Neuronal stem cell (in vitro differentiated cells): ENCODE measurements at regions not wholly inside any gene's neighbourhood (a gene's known extent, or its start where the extent isn't known, plus 50 kb on each side); places are given as distances from the start of the nearest gene placed in this dataset.

ENCODE experiments used
- DNase-seq: peaks from one replicate; pipeline ENCODE4 v3.0.0-alpha.2; 2013; ENCODE audit warnings: low spot score
- H2AFZ ChIP-seq: one replicate; pipeline ENCODE4 v1.6.1; 2013; ENCODE audit warnings: mild to moderate bottlenecking, low read length, inconsistent platforms
- H2AK5ac ChIP-seq: 2 replicates; pipeline ENCODE4 v1.6.1; 2013; ENCODE audit warnings: low read depth, mild to moderate bottlenecking, inconsistent platforms, low read length, moderate library complexity, mixed read lengths
- H2BK120ac ChIP-seq: 2 replicates; pipeline ENCODE4 v1.6.1; 2013; ENCODE audit warnings: low read depth, mild to moderate bottlenecking, inconsistent platforms, low read length, moderate library complexity, mixed read lengths
- H2BK12ac ChIP-seq: one replicate; pipeline ENCODE4 v1.6.1; 2013; ENCODE audit warnings: low read length, inconsistent platforms
- H2BK15ac ChIP-seq: 2 replicates; pipeline ENCODE4 v1.6.1; 2013; ENCODE audit warnings: mild to moderate bottlenecking, low read length, inconsistent platforms, mixed read lengths
- H2BK5ac ChIP-seq: one replicate; pipeline ENCODE4 v1.6.1; 2013; ENCODE audit warnings: inconsistent platforms, mild to moderate bottlenecking, low read length, moderate library complexity
- H3K14ac ChIP-seq: one replicate; pipeline ENCODE4 v1.6.1; 2013; ENCODE audit warnings: low read length, inconsistent platforms
- H3K18ac ChIP-seq: 2 replicates; pipeline ENCODE4 v1.6.1; 2013; ENCODE audit warnings: low read length, inconsistent platforms
- H3K23ac ChIP-seq: 2 replicates; pipeline ENCODE4 v1.6.1; 2013; ENCODE audit warnings: low read depth, mild to moderate bottlenecking, mixed read lengths, low read length, inconsistent platforms; ENCODE audit not compliant: poor library complexity
- H3K27ac ChIP-seq: replicated peaks from 3 replicates; pipeline ENCODE4 v1.5.1; 2013; ENCODE audit warnings: low read length, inconsistent platforms
- H3K27me3 ChIP-seq, 3 experiments: 2 replicates each; pipeline ENCODE4 v1.6.1; 2013; ENCODE audit warnings: low read length in 3 of 3, mild to moderate bottlenecking in 2 of 3, inconsistent platforms in 1 of 3, low read depth in 1 of 3, mixed read lengths in 1 of 3, moderate library complexity in 1 of 3; ENCODE audit not compliant: control insufficient read depth in 3 of 3, insufficient read depth in 3 of 3
- H3K36me3 ChIP-seq, 2 donors: replicated peaks in 1 of 2; 2 replicates each; pipeline ENCODE4 v1.6.1; 2013; ENCODE audit warnings: low read length in 2 of 2; ENCODE audit not compliant: control insufficient read depth in 2 of 2, insufficient read depth in 2 of 2
- H3K4ac ChIP-seq: 2 replicates; pipeline ENCODE4 v1.6.1; 2013; ENCODE audit warnings: inconsistent platforms, mild to moderate bottlenecking, low read length, moderate library complexity
- H3K4me1 ChIP-seq, 2 donors: 1 replicate in 1 of 2; 2 replicates in 1 of 2; pipeline ENCODE4 v1.6.1; 2013; ENCODE audit warnings: low read length in 2 of 2, low read depth in 1 of 2; ENCODE audit not compliant: control insufficient read depth in 2 of 2, insufficient read depth in 1 of 2
- H3K4me2 ChIP-seq: one replicate; pipeline ENCODE4 v1.6.1; 2013; ENCODE audit warnings: mild to moderate bottlenecking, low read length, inconsistent platforms; ENCODE audit not compliant: insufficient read depth, poor library complexity, severe bottlenecking
- H3K4me3 ChIP-seq, 2 donors: 2 replicates each; pipeline ENCODE4 v1.5.1; 2013; ENCODE audit warnings: low read length in 2 of 2, mild to moderate bottlenecking in 2 of 2, inconsistent platforms in 1 of 2, moderate library complexity in 1 of 2
- H3K79me1 ChIP-seq: one replicate; pipeline ENCODE4 v1.6.1; 2013; ENCODE audit warnings: low read depth, mild to moderate bottlenecking, inconsistent platforms, low read length, moderate library complexity
- H3K9ac ChIP-seq: one replicate; pipeline ENCODE4 v1.6.1; 2013; ENCODE audit warnings: mild to moderate bottlenecking, low read depth, low read length, inconsistent platforms; ENCODE audit not compliant: poor library complexity
- H3K9me3 ChIP-seq, 2 donors: replicated peaks in 1 of 2; 2 replicates each; pipeline versions ENCODE3 to v1.6.1; 2013; ENCODE audit warnings: low read length in 2 of 2, mild to moderate bottlenecking in 2 of 2, inconsistent platforms in 1 of 2, low read depth in 1 of 2, mixed read lengths in 1 of 2, moderate library complexity in 1 of 2; ENCODE audit not compliant: control insufficient read depth in 2 of 2, insufficient read depth in 1 of 2
- H4K8ac ChIP-seq: one replicate; pipeline ENCODE4 v1.6.1; 2013; ENCODE audit warnings: low read depth, mild to moderate bottlenecking, inconsistent platforms, low read length, moderate library complexity
- H4K91ac ChIP-seq: one replicate; pipeline ENCODE4 v1.6.1; 2013; ENCODE audit warnings: low read length, low read depth, mild to moderate bottlenecking, inconsistent platforms; ENCODE audit not compliant: poor library complexity
- WGBS, 2 donors: extraction: QIAGEN DNeasy Blood & Tissue Kit; methylation state at CpG; one replicate each; pipeline ENCODE4 v1.1.7; 2013; ENCODE audit warnings: missing lambda C conversion rate in 2 of 2, mixed read lengths in 1 of 2; ENCODE audit not compliant: insufficient read length in 2 of 2, insufficient replicate concordance in 1 of 2; ENCODE audit errors: extremely low coverage in 2 of 2; 5-methylcytosine and 5-hydroxymethylcytosine counted together

GRCh38 chr11:76269661-76270261 is 63.5 kb upstream of the WNT11 start:
- Histone ChIP-seq H3K36me3 (no peaks in the 10 kb centered on the region), H2BK5ac (no peak overlapping the region), H3K9ac (no peak overlapping the region), H2BK120ac (no peak overlapping the region), H2AFZ (no peak overlapping the region), H4K91ac (no peak overlapping the region), H3K27ac (no peak overlapping the region), H3K4ac (no peak overlapping the region), H2BK12ac (no peak overlapping the region), H3K23ac (no peak overlapping the region), H2AK5ac (no peak overlapping the region), H3K14ac (no peak overlapping the region), H2BK15ac (no peak overlapping the region), H3K27me3 (no peaks in the 10 kb centered on the region), H3K79me1 (no peaks in the 10 kb centered on the region), H3K9me3 (peaks cover 0 to 4% of the 10 kb centered on the region in 2 donors), H3K4me1 (no peaks in the 10 kb centered on the region), H4K8ac (no peak overlapping the region), H3K4me2 (no peak overlapping the region), H3K4me3 (no peak overlapping the region), H3K18ac (peak overlapping the region; percentile 84)
- WGBS, 2 donors = no CpG with 5 or more reads among the region's 13 CpGs
- no peak for DNase-seq

DNA sequence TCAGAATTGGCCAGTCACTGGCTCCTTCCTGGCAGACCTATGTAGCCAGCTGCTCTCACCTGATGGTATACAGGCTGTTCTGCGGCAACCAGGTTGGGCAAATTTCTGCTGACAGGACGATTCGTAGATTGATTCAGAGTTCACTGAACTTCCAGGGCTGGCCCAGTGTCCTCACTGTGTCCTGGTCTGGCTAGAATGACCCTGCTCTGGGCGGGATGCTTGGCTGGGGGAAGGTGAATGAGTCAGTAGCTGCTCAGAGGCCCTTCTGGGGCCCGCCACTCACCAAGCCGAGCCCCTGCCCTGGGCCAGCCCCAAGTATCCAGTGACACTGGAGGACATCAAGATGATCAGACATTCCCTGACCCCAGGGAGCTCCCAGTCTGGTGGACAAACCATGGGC is 62.9 kb upstream of the WNT11 start:
- Histone ChIP-seq H3K36me3 (no peaks in the 10 kb centered on the region), H2BK12ac (no peak overlapping the region), H2AK5ac (no peak overlapping the region), H3K27ac (no peak overlapping the region), H3K4ac (no peak overlapping the region), H3K18ac (no peak overlapping the region), H4K91ac (no peak overlapping the region), H3K4me3 (no peak overlapping the region), H4K8ac (no peak overlapping the region), H3K14ac (no peak overlapping the region), H3K4me1 (no peaks in the 10 kb centered on the region), H3K9me3 (no peaks in the 10 kb centered on the region), H2BK5ac (no peak overlapping the region), H3K27me3 (no peaks in the 10 kb centered on the region), H2BK15ac (no peak overlapping the region), H3K4me2 (no peak overlapping the region), H2BK120ac (no peak overlapping the region), H3K23ac (no peak overlapping the region), H3K9ac (no peak overlapping the region), H2AFZ (no peak overlapping the region), H3K79me1 (no peaks in the 10 kb centered on the region)
- DNase-seq = no peak
- no CpG with 5 or more reads among the region's 6 CpGs for WGBS, 2 donors

DNA sequence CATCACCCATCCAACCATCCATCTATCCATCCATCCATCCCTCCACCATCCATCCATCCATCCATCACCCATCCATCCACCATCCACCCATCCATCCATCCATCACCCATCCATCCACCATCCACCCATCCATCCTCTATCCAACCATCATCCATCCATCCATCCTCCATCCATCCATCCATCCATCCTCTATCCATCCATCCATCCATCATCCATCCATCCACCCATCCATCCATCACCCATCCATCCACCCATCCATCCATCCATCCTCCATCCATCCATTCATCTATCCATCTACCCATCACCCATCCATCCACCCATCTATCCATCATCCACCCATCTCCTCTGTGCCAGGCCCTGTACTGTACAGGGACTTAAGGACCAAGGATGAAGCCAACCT is 62.2 kb upstream of the WNT11 start:
- Histone ChIP-seq H3K4me2 (no peak overlapping the region), H3K18ac (no peak overlapping the region), H2AK5ac (no peak overlapping the region), H2AFZ (no peak overlapping the region), H3K9ac (no peak overlapping the region), H3K27me3 (peaks cover 0 to 3% (median 0%) of the 10 kb centered on the region in 3 experiments), H2BK5ac (no peak overlapping the region), H2BK120ac (no peak overlapping the region), H2BK15ac (no peak overlapping the region), H4K91ac (no peak overlapping the region), H3K14ac (no peak overlapping the region), H3K4me1 (no peaks in the 10 kb centered on the region), H3K9me3 (no peaks in the 10 kb centered on the region), H3K79me1 (no peaks in the 10 kb centered on the region), H4K8ac (no peak overlapping the region), H2BK12ac (no peak overlapping the region), H3K4ac (no peak overlapping the region), H3K23ac (no peak overlapping the region), H3K4me3 (no peak overlapping the region), H3K36me3 (no peaks in the 10 kb centered on the region), H3K27ac (no peak overlapping the region)
- DNase-seq = no peak

GRCh38 chr11:76267556-76267955 is 61.3 kb upstream of the WNT11 start:
- no peak overlapping the region for H2BK12ac ChIP-seq
- H2BK120ac ChIP-seq = no peak overlapping the region
- no peaks in the 10 kb centered on the region for H3K9me3 ChIP-seq
- H4K91ac ChIP-seq = no peak overlapping the region
- no peak overlapping the region for H2AFZ ChIP-seq
- no peaks in the 10 kb centered on the region for H3K36me3 ChIP-seq
- no peak overlapping the region for H2BK5ac ChIP-seq
- no peak overlapping the region for H3K4me2 ChIP-seq
- H3K4me1 ChIP-seq = no peaks in the 10 kb centered on the region
- H3K9ac ChIP-seq = no peak overlapping the region
- H3K27ac ChIP-seq = no peak overlapping the region
- H2BK15ac ChIP-seq = no peak overlapping the region
- DNase-seq = no peak
- no peak overlapping the region for H4K8ac ChIP-seq
- no peak overlapping the region for H3K4me3 ChIP-seq
- peaks cover 0 to 3% (median 0%) of the 10 kb centered on the region in 3 experiments for H3K27me3 ChIP-seq
- no peak overlapping the region for H3K14ac ChIP-seq
- no peak overlapping the region for H3K23ac ChIP-seq
- no peak overlapping the region for H2AK5ac ChIP-seq
- WGBS, 2 donors = no CpG with 5 or more reads among the region's 6 CpGs
- no peak overlapping the region for H3K4ac ChIP-seq
- H3K79me1 ChIP-seq = no peaks in the 10 kb centered on the region
- H3K18ac ChIP-seq = no peak overlapping the region
